ENCODE measurements at regions not wholly inside any gene's neighbourhood (a gene's known extent, or its start where the extent isn't known, plus 50 kb on each side); places are given as distances from the start of the nearest gene placed in this dataset.
A peak's percentile ranks its signal among the peaks of the same experiment; 100 is the strongest.

DNA sequence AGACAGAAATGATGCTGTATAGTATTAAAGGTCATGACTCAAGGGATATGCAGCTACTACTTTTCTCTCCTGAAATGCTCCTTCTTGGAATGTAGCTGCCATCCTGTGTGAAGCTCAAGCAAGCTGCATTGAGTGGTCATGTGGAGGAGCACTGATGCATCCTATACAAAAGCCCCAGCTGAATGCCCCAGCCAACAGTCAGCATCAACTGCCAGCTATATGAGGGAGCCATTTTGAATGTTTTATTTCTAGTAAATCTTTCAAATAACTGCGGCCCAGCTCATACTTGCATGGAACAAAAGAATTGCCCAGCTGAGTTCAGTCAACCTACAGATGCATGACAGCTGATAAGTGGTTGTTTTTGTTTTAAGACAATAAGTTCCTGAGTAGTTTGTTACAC lies 165.0 kb upstream of the GEMIN8 start:
- no peak for DNase-seq (ENCODE audit: low read depth in 4 of 4, low spot score in 3 of 4)

DNA sequence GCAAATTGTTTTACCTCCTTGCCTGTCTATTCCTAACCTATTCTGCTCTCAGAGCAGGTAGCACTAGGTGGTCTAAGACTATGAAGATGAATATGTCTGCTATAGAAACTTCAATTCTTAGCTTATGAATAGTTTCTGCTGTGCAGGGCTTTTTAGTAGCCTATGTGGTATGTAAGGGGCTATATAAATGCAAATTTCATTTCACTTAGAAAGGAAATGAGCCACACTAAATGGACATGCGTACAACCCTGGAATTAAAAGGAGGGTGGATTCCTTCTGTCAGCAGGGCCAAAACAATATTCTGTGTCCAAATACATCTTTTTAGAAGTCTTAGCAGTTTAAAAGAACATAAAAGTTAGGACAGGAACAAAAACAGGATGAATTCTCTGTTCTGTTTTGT lies 163.9 kb upstream of the GEMIN8 start:
- DNase-seq (ENCODE audit: low read depth in 4 of 4, low spot score in 3 of 4) = no peak

DNA sequence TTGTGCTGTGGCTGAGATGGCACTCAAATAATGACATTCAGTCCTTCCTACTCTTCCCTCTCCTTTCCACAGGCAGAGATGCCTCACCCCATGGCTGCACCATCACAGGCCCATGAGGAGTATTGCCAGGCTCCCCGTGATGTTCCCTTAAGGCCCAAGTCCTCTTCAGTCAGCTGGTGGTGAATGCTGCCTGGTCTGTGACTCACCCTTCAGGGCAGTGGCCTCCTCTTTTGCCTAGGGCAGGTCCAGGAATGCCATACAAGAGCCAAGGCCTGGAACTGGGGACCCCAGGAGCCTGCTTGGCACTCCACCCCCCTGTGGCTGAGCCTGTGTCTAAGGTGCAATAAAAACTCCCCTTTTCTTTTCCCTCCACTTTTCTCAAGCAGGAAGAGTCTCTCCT lies 144.2 kb upstream of the GEMIN8 start:
- DNase-seq (ENCODE audit: low read depth in 4 of 4, low spot score in 3 of 4) = no peak

DNA sequence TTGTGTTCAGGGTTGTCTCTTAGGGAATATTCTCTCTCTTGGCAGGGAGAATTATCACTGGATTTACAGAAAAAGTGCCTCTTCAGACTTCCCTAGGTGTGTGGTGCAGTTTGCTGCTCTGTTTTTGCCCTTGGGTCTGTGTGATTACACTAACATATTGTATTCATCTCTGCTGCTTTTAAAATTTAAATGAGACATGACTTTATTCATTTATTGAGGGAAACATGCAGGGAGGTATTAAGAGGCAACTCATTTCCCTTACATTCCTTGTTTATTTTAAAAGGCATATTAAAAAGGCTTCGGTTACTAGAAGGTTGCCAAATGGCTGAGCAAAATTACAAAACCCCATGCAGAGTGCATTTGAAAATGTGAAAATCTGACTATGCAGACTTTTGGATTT lies 135.1 kb upstream of the GEMIN8 start:
- DNase-seq (ENCODE audit: low read depth in 4 of 4, low spot score in 3 of 4) = no peak

DNA sequence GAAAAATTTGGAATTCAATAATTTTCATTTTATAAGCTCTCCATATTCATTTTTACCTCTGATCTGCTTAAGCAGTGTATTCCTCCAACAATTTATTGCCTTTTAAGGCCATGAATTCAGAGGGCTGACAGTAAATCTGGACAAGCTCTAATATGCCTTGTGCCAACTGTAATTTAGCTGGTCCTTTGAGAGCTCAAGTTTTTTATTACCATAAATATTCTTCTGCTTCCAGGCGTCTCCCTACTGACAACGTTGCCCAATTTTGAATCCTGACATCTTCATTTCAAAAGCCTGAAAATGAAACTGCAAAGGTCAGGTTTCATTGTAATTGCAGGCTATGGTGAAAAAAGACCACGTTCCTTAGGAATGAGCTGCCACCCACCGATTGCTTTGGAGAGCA lies 95.8 kb upstream of the GEMIN8 start:
- DNase-seq (ENCODE audit: low read depth in 4 of 4, low spot score in 3 of 4) = no peak

DNA sequence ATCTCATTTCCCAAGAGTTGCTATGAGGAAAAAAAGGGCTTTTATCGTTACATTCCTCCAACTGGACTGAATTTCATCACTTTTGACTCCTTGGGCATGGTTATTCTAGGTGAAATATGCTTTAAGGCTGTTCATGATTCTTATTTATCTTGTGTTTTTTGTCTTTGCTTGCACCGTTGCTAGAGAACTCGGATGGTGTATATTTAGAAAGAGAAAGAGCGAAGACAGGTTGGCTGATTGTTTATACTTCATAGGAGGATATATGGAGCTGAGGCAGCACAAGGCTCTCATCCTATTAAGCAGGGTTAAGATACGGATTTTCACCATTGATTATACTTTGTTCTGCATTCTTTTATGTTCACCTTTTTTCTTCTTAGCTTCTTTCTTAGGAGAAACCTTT lies 94.9 kb upstream of the GEMIN8 start:
- DNase-seq (ENCODE audit: low read depth in 4 of 4, low spot score in 3 of 4) = no peak

DNA sequence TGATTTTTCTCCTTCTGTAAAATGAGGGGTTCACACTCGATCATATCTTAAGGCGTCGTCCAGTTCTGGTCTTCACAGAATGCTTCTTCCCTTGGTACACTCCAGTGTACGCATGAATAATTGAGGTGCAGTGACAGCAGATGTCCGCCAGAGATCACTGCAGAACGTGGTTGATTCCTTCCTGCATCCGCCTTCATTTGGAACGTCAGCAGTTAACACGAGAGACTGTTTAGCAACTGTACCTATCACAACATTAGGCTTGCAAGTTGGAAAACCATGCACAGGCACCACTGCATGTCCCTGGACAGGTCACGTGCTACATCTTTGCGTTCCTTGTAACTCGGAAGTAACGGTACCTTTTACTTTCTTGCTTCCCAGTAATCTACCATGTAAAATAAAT lies 66.0 kb upstream of the GEMIN8 start:
- peak in 2 of 4 donors; percentile 6 to 22 for DNase-seq (ENCODE audit: low read depth in 4 of 4, low spot score in 3 of 4)

DNA sequence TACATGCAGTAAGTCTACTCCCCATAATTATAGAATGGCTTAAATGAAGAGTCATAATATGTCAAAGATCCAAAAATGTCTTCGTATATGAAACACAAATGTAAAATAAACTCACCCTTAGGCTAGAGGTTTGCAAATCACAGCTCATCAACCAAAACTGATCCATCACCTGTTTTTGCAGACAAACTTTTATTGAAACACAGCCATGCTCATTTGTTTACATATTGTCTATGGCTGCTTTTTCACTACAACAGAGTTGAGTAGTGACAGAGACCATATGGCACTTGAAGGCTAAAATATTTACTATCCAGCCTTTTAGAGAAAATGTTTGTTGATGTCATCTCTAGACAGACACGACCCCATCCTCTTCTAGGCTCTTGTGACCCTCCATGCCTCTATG lies 64.5 kb upstream of the GEMIN8 start:
- DNase-seq (ENCODE audit: low read depth in 4 of 4, low spot score in 3 of 4) = no peak

DNA sequence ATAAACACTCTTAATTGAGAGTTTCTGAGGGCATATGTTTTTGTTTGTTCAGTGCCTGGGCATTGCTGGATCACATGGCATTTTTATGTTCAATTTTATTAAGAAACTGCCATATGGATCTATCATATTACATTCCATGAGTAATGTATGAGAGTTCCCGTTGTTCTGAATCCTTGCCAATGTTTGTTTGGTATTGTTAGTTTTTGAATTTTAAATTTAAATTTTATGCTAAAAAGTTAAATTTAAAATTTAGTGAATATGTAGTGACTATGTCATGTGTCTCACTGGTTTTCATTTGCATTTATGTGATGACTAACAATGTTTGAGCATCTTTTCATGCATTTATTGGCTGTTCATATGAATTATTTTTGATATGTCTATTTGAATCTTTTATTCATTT lies 54.8 kb upstream of the GEMIN8 start:
- DNase-seq (ENCODE audit: low read depth in 4 of 4, low spot score in 3 of 4) = no peak

DNA sequence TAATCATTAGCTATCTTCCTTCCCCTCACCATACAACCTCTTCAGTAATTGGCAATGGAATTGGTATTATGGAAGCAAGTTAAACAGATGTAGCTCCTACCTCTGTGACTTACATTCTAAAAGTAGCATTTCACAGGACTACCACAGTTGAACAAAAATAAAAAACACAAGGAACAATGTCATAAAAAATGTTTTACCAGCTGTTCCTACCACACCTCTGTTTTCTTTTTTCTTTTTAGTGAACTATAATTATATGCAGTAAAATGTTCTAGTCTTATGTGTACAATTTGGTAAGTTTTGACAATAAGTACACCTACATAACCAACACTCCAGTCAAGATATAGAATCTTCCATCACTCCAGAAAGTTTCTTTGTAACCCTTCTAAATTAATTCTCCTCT lies 54.1 kb upstream of the GEMIN8 start:
- no peak for DNase-seq (ENCODE audit: low read depth in 4 of 4, low spot score in 3 of 4)

DNA sequence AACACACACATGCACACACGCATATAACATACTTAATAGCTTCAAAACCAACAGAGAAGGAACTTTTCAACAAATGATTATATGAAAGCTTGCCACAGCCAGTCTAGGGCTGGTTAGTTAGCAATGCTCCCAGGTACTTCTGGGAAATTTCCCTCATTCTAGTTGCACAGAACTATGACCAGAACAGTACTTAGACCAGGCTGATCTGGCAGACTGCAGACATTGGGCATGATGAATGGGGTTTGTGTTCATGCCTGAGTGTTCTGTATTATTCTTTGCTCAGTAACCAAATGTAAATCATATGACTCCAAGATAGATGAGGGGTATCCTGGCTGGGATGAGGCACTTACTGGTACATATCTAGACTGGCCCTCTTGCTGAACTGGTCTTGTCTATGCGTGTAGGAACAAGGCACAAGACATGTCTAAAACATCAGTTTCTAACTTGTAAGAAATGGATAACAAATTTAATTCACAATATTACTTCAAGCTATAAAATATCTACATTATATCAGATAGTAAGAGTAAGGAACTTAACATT lies 50.3 kb upstream of the GEMIN8 start:
- DNase-seq (ENCODE audit: low read depth in 4 of 4, low spot score in 3 of 4) = no peak

Measured in left renal pelvis (tissue), 4 donors.